Transverse colon (tissue), 4 donors: ENCODE measurements at regions not wholly inside any gene's neighbourhood (a gene's known extent, or its start where the extent isn't known, plus 50 kb on each side); places are given as distances from the start of the nearest gene placed in this dataset.

Experiments
- DNase-seq: peaks from one replicate; pipeline ENCODE4 v3.0.0-alpha.2; 2019
- H3K27ac ChIP-seq, 4 donors: fragments of 200-600 bp; sonication (generic); 2 replicates each; pipeline ENCODE4 v1.5.1; 2016 to 2018; ENCODE audit warnings: inconsistent platforms in 4 of 4
- H3K27me3 ChIP-seq: fragments of 200-600 bp; sonication (generic); 2 replicates; pipeline ENCODE4 v1.5.1; 2017; ENCODE audit warnings: inconsistent platforms
- H3K36me3 ChIP-seq, 4 donors: fragments of 200-600 bp; sonication (generic); 2 replicates each; pipeline ENCODE4 v1.5.1; 2017 to 2019; ENCODE audit warnings: inconsistent platforms in 4 of 4
- H3K4me1 ChIP-seq, 4 donors: fragments of 200-600 bp; sonication (generic); 2 replicates each; pipeline ENCODE4 v1.5.1; 2017 to 2020; ENCODE audit warnings: inconsistent platforms in 4 of 4
- H3K4me3 ChIP-seq, 4 donors: fragments of 200-600 bp; sonication (generic); 1 replicate in 1 of 4; 2 replicates in 3 of 4; pipeline versions ENCODE4 v1.5.1 to v1.6.1; 2017 to 2019; ENCODE audit warnings: inconsistent platforms in 4 of 4
- H3K9me3 ChIP-seq, 2 donors: fragments of 200-600 bp; sonication (generic); 2 replicates each; pipeline ENCODE4 v1.5.1; 2017 to 2019; ENCODE audit warnings: inconsistent platforms in 2 of 2
- EP300 ChIP-seq: sonication (generic); formaldehyde crosslinking; IDR thresholded peaks from one replicate; pipeline ENCODE4 v1.6.1; 2017; ENCODE audit warnings: antibody characterized with exemption, low read depth
- POLR2A ChIP-seq: fragments of 450-650 bp; IDR thresholded peaks from one replicate; pipeline ENCODE4 v1.6.1; 2016; ENCODE audit warnings: antibody characterized with exemption, mild to moderate bottlenecking, moderate library complexity
- POLR2AphosphoS5 ChIP-seq, 3 donors: sonication (generic); formaldehyde crosslinking; IDR thresholded peaks; one replicate each; pipeline ENCODE4 v1.6.1; 2016; ENCODE audit warnings: antibody characterized with exemption in 3 of 3
- WGBS, 2 donors: methylation state at CpG; one replicate each; pipeline ENCODE4 v1.1.5; 2018; ENCODE audit warnings: low coverage in 1 of 2; 5-methylcytosine and 5-hydroxymethylcytosine counted together
- in situ Hi-C, 4 donors: fragments of 200-750 bp; cut with MboI; loops; one replicate each; pipeline versions ENCODE4 v1.15.0 to v1.15.1; 2017; ENCODE audit warnings: low sequenced_read_pairs in 3 of 4, low pct_ligation_motif_present in 1 of 4, low pct_unique_long_range_greater_than_20kb in 1 of 4
- intact Hi-C: fragments of 100-400 bp; cut with DNase I; formaldehyde crosslinking; loops from one replicate; pipeline ENCODE4 v1.15.1; 2023; ENCODE audit warnings: low total_unique reads
- TF ChIP-seq, protein P1 (sequence below), 5 experiments: fragments of 200-600 bp in 3 of 5; fragments of 450-650 bp in 2 of 5; sonication (generic) in 3 of 5; IDR thresholded peaks; 1 replicate in 2 of 5; 2 replicates in 3 of 5; pipeline ENCODE4 v1.5.1; 2016 to 2017; ENCODE audit warnings: antibody characterized with exemption in 5 of 5, inconsistent platforms in 3 of 5, mild to moderate bottlenecking in 2 of 5, moderate library complexity in 1 of 5

DNA sequence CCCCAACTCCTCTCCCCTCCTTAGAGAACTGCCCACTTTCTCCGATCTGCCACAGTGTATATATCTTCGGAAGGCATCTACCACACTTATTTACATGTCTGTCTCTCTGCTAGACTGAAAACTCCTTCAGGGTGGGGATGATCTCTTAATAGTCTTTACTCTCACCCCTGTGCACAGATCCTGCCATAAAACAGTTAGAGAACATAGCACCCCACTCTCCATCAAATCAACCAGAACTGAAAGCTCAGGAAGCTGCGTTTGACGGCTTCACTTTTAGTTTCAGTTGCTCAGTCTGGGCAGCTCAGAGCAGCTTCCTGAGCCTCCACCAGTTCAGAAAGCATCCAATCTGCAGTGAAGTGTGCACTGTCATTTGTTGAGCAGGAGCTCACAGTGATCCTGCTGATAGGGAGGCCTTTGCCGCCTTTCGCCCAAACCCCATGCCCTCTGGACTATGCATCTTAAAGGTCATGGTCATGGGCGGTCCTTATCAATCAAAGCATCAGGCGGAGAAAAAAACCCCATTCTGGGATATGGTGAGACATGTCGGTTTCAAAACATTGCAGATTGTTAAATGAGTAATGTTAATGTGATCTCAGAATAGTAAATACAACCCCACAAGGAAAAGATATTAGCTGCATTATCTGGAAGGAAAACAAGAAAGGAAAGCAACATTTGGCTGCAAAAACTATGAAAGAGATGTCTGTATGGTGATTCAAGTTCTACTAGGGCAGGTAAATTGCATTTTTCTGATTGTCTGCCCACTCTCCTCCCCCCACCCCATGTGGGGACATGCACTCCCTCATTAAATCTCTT is 167.1 kb upstream of the ADO start:
- 40 to 45% methylated on average over 4 to 9 of the region's 9 CpGs for WGBS, 2 donors
- Histone ChIP-seq H3K9me3 (no peaks in the 10 kb centered on the region), H3K27ac (peak overlapping the region; percentile 53 to 78 (median 64)), H3K4me1 (peaks cover 0 to 16% (median 0%) of the 10 kb centered on the region in 4 donors), H3K36me3 (no peaks in the 10 kb centered on the region), H3K27me3 (no peaks in the 10 kb centered on the region), H3K4me3 (peak overlapping the region in 1 of 4 donors; percentile 7)
- no peak for TF ChIP-seq POLR2A
- TF ChIP-seq, protein P1, sequence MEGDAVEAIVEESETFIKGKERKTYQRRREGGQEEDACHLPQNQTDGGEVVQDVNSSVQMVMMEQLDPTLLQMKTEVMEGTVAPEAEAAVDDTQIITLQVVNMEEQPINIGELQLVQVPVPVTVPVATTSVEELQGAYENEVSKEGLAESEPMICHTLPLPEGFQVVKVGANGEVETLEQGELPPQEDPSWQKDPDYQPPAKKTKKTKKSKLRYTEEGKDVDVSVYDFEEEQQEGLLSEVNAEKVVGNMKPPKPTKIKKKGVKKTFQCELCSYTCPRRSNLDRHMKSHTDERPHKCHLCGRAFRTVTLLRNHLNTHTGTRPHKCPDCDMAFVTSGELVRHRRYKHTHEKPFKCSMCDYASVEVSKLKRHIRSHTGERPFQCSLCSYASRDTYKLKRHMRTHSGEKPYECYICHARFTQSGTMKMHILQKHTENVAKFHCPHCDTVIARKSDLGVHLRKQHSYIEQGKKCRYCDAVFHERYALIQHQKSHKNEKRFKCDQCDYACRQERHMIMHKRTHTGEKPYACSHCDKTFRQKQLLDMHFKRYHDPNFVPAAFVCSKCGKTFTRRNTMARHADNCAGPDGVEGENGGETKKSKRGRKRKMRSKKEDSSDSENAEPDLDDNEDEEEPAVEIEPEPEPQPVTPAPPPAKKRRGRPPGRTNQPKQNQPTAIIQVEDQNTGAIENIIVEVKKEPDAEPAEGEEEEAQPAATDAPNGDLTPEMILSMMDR (IDR thresholded peaks at IDR 0.05), result no peak
- TF ChIP-seq POLR2AphosphoS5 (IDR thresholded peaks at IDR 0.05), result peak in 1 of 3 donors; percentile 12
- DNase-seq, result peak; percentile 33
- in situ Hi-C loops (no loop called here), intact Hi-C loops (no loop called here)

DNA sequence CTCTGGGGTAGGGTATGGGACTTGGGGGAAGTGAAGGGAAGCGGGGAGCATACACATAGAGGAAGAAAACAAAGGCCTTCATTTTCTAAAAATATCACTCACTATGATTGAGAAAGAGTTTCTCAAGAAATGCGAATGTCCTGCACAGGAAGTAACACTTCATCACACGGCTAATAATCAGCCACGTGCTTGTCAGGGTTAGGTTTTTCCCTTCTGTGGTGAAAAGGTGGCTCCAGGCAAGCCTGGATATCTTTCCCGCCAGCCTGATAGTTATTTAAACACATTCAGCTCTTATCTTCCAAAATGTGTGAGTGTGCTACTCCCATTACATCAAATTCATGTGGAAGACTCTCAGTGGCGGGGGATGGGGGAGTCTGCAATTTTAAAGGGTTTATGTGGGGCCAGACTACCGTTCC is 166.4 kb upstream of the ADO start:
- TF ChIP-seq EP300, result no peak
- TF ChIP-seq POLR2AphosphoS5 (IDR thresholded peaks at IDR 0.05), result no peak
- TF ChIP-seq, protein P1 (IDR thresholded peaks at IDR 0.05), result no peak
- TF ChIP-seq POLR2A, result no peak
- Histone ChIP-seq H3K27me3 (no peaks in the 10 kb centered on the region), H3K9me3 (no peaks in the 10 kb centered on the region), H3K4me1 (peaks cover 0 to 16% (median 0%) of the 10 kb centered on the region in 4 donors), H3K27ac (peak overlapping the region; percentile 53 to 78 (median 64)), H3K4me3 (no peak overlapping the region), H3K36me3 (no peaks in the 10 kb centered on the region)
- WGBS, 2 donors, result 46 to 61% methylated on average over 7 of the region's 7 CpGs
- intact Hi-C loops (no loop called here), in situ Hi-C loops (no loop called here)
- DNase-seq, result no peak

DNA sequence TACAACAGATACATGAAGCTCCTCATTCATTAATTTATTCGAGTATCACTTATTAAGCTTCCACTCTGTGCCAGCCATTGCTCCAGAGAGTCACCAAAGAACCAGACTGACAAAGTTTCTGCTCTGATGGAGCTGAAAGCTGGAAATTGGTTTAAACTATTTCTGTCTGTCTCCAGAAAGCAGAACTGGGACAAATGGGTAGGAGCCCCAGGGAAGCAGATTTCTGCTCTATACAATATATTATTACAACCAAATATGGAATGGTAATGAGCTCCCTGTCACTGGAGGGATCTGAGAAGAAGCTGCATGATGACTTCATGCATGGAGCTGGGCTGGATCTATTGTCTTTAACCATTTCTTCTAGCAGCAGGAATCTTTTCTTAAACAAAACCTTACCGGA is 165.4 kb upstream of the ADO start:
- 93 to 100% methylated on average over 1 to 2 of the region's 2 CpGs for WGBS, 2 donors
- H3K4me1 ChIP-seq, result peaks cover 0 to 16% (median 0%) of the 10 kb centered on the region in 4 donors
- intact Hi-C loops, result no loop called here
- H3K9me3 ChIP-seq, result no peaks in the 10 kb centered on the region
- no peaks in the 10 kb centered on the region for H3K36me3 ChIP-seq
- no peaks in the 10 kb centered on the region for H3K27me3 ChIP-seq
- DNase-seq, result no peak
- TF ChIP-seq, protein P1 (IDR thresholded peaks at IDR 0.05), result no peak
- TF ChIP-seq POLR2A (no peak), EP300 (no peak), POLR2AphosphoS5 (IDR thresholded peaks at IDR 0.05) (no peak)
- in situ Hi-C loops, result no loop called here
- no peak overlapping the region for H3K27ac ChIP-seq
- H3K4me3 ChIP-seq, result no peak overlapping the region

DNA sequence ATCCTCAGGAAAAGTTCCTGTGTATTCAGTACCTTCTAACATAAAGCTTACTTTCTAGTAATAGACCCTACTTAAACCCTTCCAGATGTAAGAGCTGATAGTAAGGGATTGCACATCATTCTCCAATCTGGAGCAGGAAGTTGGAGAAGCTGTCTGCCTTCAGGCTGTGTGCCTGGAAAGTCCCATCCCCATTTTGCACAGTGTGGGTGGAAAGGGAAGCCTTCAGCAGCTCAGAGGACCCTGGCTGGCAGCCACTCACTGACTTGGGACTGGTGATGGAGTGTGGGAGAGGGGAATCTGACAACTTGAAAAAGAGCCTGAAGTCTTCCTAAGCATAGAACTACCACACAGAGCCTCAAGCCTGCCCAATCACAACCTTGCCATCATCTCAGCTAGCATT is 164.1 kb upstream of the ADO start:
- Histone ChIP-seq H3K9me3 (no peaks in the 10 kb centered on the region), H3K27ac (no peak overlapping the region), H3K27me3 (no peaks in the 10 kb centered on the region), H3K36me3 (no peaks in the 10 kb centered on the region), H3K4me3 (no peak overlapping the region), H3K4me1 (peaks cover 0 to 16% (median 0%) of the 10 kb centered on the region in 4 donors)
- intact Hi-C loops, result no loop called here
- no peak for TF ChIP-seq POLR2A
- no peak for TF ChIP-seq EP300
- TF ChIP-seq POLR2AphosphoS5 (IDR thresholded peaks at IDR 0.05), result no peak
- TF ChIP-seq, protein P1 (IDR thresholded peaks at IDR 0.05), result no peak
- in situ Hi-C loops, result no loop called here
- DNase-seq, result no peak
